GM18511 (cell line): ENCODE measurements at regions not wholly inside any gene's neighbourhood (a gene's known extent, or its start where the extent isn't known, plus 50 kb on each side); places are given as distances from the start of the nearest gene placed in this dataset.

ENCODE experiments used
- ATAC-seq: cut with Tn5 transposase; IDR thresholded peaks from one replicate; pipeline ENCODE4 v1.9.1; 2021; ENCODE audit warnings: mild to moderate bottlenecking, moderate library complexity; ENCODE audit not compliant: unreplicated experiment

GRCh38 chr2:23286758-23287704 is 97.9 kb upstream of the KLHL29 start:
- ATAC-seq: no peak

DNA sequence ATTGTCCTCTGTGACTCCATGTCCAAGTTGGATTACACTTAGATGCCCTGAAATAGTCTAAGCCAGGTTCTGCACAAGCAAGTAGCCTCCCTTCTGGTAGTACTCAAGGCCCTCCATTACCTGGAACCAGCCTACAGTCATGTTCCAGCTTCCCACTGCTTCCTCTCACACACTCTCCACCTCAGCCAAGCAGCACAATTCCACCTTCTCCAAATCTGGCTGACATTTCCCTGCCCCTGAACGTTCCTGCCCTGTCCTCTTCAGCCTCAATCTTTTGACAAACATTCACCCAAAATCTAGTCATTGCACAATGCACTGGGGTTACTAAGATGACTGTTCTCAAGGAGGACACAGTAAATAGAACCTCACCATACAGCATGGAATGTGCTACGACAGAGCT is 95.3 kb upstream of the KLHL29 start:
- no peak for ATAC-seq

DNA sequence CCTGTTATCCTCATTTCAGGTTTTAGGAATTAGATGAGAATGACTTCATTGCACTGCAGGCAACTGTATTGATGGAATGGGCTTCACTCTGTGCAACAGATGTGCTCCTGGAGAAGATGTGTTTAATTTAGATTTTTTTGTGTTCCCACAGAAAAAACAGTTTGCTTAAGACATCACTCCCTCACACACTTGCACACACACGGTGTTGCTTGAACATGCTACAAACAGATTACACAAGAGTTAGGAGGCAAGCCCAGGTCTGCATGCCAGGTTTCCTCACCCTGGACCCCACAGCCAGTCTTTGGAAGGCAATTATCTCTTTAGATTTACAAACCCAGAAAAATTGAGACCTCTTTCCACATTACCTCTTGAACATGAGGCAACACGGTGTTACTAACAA is 93.7 kb upstream of the KLHL29 start:
- ATAC-seq: no peak

DNA sequence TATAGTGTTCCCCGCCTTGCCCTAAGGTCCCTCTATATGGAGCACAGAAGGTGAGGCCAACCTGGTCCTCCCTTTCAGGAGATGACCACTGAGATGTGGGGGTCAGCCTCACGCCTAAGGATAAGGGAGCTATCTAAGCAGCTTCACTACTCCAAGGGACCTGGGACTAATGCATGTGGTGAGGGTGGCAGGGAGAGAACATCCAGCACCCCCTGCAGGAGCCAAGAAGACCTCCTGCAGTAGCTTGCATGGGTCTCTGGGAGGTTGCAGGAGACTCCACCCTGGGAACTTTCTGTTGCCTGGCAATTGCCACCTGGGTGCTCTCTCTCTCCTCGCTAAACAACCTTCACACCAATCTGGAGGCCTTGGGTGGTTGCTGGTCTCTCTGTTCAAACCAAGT is 93.0 kb upstream of the KLHL29 start:
- ATAC-seq: no peak

- ATAC-seq: no peak
Observed at GRCh38 chr2:23293063-23293462, 91.9 kb upstream of the KLHL29 start.

GRCh38 chr2:23293731-23294130 is 91.2 kb upstream of the KLHL29 start:
- no peak for ATAC-seq

- no peak for ATAC-seq
Observed at GRCh38 chr2:23294238-23294637, 90.7 kb upstream of the KLHL29 start.

GRCh38 chr2:23296691-23297090 is 88.3 kb upstream of the KLHL29 start:
- no peak for ATAC-seq

GRCh38 chr2:23297112-23297511 is 87.9 kb upstream of the KLHL29 start:
- no peak for ATAC-seq

- no peak for ATAC-seq
Observed at GRCh38 chr2:23298551-23298950, 86.4 kb upstream of the KLHL29 start.

DNA sequence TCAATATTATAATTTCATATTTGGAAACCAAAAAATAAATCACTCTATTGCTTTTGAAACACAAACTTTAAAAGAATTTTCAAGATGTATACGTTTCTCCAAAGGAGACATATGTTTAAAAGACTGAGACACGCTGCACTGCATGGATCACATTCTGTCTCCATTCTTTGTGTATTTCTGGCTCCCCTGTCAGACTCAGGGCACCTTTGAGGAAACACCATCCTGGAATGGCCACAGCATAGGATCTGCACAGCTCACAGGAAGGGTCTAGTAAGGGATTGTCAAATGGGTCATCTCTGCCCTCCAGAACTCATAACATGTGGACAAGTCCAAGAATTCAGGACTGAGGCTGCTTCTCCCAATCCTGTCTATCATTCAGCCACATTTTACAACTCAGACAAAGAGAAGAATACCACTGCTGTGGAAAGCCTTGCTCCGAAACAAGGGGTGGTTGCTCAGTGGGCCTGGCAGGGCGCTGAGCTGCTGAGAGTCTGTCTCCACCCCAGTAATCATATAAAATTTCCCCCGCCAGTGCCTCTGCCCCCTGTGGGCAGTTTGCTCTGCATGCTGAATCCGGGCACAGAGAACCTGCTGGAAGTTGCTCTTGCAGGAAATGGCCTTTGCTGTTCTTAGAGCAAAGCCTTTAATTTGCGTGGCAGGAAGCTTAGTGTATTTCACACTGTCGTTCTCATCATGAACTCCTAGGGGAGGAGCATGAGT is 85.3 kb upstream of the KLHL29 start:
- ATAC-seq: no peak

DNA sequence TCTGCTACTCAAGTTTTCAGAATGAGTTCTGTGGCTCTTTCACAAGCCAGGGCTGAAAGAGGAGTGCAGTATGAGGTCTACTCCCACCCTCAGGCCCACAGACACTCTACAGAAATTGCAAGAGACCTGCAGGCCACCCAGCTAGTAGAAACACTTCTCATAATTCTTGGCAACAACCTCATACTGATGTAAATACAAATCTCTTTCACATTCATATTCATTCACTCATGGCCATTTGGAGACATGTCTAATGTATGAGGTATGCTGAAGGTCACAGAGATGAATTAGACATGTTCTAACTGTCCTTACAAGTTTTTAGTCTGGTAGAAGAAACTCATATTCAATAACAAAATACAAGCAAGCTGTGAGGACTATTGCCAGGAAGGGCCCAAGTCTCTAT is 83.8 kb upstream of the KLHL29 start:
- ATAC-seq: no peak

DNA sequence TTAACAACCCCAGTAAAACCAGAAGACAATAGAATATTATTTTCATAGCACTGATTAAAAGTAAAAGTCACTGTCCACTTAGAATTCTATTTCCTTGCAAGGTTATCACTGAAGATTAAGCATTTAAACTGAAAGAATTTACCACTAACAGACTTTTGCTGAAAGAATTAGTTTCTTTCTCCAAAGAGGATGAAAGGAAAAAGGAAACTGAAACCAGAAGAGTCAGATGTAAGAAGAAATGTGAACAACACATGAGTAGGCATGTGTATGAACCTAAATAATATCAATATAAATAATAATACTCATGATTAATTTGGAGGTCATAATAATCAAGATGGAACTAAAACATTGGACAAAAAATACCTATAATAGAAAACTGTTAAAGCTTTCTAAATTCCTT is 82.4 kb upstream of the KLHL29 start:
- ATAC-seq: no peak

GRCh38 chr2:23306401-23306800 is 78.6 kb upstream of the KLHL29 start:
- no peak for ATAC-seq

GRCh38 chr2:23311186-23311585 is 73.8 kb upstream of the KLHL29 start:
- no peak for ATAC-seq

- peak; percentile 94 for ATAC-seq
Observed at GRCh38 chr2:23312996-23313606, 71.9 kb upstream of the KLHL29 start.

DNA sequence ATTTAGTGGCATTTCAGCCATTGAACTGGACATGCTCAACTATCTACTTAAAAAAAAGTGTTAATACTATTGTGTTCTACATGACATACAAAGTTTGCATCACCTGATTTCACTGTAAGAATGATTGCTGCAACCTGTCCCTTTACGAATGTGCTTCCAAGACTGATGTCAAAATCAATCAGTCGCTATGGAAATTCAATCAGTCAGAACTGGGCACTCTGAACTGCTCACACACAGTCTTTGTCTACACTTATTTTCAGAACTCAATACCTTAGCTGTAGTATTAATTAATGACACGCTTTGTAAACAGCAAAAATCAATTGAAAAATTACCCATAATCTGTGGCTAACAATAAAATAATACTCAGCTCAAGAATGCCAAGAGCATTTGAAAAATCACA is 70.3 kb upstream of the KLHL29 start:
- no peak for ATAC-seq

DNA sequence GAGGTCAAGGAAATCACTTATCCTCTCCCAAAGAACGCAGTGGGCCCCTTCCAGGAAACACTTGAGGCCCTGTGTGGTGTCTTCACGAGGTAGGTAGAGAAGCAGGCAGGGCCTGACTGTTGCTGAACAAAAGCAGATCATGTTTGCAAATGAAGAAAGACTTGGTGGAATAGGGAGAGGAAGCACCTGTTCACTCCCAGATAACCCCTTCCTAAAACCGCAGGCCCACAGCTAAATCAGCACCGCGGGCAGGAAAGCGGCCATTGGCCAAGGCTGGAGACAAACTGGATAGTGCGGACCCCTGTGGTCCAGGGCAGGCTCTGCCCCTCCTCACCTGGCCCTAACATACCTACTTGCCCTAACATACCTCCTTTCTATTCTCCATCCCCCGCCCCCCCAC is 64.9 kb upstream of the KLHL29 start:
- no peak for ATAC-seq

GRCh38 chr2:23321751-23322150 is 63.2 kb upstream of the KLHL29 start:
- ATAC-seq: no peak

GRCh38 chr2:23322567-23323197 is 62.3 kb upstream of the KLHL29 start:
- no peak for ATAC-seq

DNA sequence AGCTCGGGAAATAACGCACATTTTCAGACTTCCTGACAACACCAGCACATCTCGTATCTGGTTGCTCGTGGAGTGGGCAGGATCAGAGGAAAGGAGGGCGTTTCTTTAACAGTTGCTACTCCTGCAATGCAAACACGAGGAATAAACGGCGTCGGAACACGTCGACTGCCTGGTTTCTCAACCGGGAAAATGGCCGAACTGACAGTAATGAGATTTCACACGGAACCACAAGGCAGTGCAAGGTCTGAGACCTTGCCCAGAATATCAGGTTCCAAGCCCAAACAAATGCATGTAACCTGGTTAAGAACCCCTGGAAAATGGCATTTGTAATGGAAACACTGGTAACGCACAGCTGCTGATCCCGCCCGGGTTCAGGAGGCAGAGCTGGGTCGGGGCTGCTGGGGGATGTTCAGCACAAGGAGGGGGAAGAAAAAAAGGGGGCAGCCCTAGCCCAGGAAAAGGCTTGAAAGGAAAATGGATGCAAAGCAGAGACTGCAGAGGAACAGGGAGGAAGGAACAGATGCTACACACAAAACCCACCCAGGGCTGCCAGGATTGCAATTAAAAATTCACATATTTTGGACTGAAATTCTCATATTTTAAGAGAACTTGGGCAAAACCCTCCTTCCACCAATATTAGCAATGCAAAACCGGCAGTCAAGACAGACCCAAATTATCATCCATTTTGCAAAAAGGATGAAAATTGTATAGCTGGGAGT is 61.6 kb upstream of the KLHL29 start:
- no peak for ATAC-seq
